ENCODE measurements at regions not wholly inside any gene's neighbourhood (a gene's known extent, or its start where the extent isn't known, plus 50 kb on each side); places are given as distances from the start of the nearest gene placed in this dataset.

DNA sequence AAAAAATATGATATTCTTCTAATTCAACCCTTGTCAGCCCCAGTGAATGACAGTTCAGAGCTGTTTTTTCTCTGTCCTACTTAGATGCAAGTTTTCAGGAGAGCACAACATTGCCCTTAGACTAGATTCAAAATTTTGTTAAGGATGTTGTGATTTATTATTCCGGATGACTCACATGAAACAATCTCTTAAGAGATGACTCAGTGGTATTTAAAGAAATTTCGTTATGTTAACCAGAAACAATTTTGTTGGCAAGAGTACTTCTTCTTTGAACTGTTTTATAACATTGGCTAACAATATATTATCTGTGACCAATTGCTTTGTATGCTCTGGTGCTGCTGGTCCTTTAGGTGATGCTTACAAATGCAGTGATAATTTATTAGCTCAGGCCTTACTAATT is 132.0 kb downstream of the IZUMO3 start:
- TF ChIP-seq, protein P1, sequence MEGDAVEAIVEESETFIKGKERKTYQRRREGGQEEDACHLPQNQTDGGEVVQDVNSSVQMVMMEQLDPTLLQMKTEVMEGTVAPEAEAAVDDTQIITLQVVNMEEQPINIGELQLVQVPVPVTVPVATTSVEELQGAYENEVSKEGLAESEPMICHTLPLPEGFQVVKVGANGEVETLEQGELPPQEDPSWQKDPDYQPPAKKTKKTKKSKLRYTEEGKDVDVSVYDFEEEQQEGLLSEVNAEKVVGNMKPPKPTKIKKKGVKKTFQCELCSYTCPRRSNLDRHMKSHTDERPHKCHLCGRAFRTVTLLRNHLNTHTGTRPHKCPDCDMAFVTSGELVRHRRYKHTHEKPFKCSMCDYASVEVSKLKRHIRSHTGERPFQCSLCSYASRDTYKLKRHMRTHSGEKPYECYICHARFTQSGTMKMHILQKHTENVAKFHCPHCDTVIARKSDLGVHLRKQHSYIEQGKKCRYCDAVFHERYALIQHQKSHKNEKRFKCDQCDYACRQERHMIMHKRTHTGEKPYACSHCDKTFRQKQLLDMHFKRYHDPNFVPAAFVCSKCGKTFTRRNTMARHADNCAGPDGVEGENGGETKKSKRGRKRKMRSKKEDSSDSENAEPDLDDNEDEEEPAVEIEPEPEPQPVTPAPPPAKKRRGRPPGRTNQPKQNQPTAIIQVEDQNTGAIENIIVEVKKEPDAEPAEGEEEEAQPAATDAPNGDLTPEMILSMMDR (IDR thresholded peaks at IDR 0.05) = no peak

DNA sequence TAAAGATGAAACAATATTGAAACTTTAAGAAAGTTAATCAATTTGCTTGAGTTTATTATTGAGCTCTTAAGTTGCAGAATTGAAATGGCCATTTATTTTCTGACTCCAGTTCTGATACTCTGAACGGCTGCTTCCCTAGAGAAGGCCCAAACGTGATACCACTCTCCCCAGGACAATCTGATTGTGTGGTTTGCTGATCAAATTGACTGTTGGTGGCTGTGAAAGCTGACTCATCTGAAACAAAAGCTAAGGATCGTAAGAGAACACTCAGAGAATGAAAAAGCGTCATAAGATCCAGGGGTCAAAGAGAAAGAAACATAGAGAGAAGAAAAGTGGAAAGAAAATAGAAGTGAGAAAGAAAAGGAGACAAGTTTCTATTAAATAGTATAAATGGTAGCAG is 147.2 kb downstream of the IZUMO3 start:
- TF ChIP-seq, protein P1 (IDR thresholded peaks at IDR 0.05) = no peak

- TF ChIP-seq, protein P1 (IDR thresholded peaks at IDR 0.05) = no peak
Observed at GRCh38 chr9:24391095-24391494, 154.6 kb downstream of the IZUMO3 start.

DNA sequence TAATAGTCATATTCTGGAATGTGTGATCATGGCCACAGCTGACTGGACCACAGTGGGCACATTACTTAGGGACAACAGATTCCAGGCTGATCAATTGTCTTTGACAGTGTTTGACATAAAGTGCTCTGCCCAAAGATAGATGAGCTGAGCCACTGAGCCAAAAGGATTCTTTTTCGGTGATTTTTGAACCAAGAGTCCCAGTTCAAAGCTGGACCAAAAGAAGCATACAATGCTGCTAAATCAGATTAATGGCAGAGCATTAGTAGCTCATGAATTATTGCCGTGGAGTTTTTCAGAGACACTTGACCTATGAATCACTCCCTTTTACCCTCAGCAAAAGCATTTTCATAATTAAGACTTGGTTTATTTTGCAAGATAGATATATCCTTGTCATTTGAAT is 160.6 kb downstream of the IZUMO3 start:
- TF ChIP-seq, protein P1 (IDR thresholded peaks at IDR 0.05) = no peak

DNA sequence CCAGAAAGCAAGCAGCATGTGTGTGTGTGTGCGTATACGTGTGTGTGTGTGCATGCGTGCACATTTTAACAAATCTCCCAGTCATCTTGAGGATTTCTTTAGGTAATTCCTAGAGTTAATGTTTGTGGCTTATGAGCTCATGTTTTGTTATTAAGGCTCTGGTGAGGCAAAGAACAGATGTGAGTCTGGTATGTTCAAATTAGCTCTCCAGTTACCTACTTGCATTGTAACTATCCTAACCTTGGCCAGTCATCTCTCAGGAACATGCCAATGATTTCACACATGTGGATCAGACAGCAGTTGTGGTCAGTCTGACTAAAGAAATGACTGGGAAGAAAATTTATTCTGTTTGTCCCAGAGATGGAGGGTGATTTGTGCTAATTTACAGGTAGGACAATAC is 163.1 kb downstream of the IZUMO3 start:
- TF ChIP-seq, protein P1 (IDR thresholded peaks at IDR 0.05) = no peak

DNA sequence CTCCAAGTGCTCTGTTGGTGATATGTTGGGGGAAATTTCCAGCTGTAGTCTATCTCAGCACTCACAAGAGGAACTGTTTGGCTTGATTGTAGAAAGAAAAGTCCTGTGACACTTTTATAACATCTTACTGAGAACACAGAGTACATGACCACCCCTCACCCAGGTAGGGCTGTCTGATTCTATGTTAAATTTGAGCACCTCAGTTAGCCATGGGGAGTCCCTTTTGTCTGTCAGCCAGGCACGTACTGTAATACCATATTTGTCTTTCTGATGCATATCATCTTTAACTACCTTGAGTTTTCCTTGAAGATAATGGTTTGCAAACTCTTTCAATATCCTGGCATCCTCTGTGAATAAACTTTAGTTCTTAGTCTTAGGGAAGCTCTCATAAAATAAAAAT is 164.5 kb downstream of the IZUMO3 start:
- TF ChIP-seq, protein P1 (IDR thresholded peaks at IDR 0.05) = no peak

DNA sequence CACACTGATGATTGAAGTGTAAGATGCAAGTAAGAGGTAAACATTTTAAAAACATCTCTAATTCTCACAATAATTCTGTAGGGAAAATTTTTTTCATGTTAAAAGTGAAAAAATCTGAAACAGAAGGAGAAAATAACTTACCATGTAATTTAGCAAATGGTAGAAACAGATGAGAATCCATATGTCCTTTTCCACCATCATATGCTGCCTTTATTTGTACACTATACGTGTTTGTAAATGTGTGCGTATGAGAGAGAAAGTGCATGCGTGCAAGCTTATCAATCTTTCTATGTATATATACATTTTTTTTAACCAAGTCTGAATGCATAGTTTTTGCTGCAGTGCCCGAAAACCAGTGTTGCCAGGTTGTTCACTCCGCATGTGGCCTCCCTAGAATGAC is 186.7 kb downstream of the IZUMO3 start:
- TF ChIP-seq, protein P1 (IDR thresholded peaks at IDR 0.05) = no peak

DNA sequence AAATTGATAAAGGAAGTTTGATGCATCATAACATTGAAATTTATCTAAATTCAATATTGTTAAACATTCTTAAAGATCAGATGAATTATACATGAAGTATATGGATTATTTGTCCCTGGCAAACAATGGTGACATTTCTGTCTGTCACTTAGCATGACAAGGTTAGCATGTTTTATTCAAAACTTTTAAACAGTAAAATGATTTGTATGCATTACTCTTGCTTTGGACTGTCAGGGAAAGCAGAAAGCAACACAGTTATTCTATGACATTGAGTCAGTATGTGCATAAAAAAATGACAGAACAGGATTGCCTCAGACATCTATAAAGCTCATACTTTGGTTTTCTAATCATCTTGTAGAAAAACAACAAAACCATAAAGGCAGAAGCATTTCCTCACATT is 193.7 kb downstream of the IZUMO3 start:
- TF ChIP-seq, protein P1 (IDR thresholded peaks at IDR 0.05) = no peak
